ENCODE measurements at regions not wholly inside any gene's neighbourhood (a gene's known extent, or its start where the extent isn't known, plus 50 kb on each side); places are given as distances from the start of the nearest gene placed in this dataset.
"Not testable (repeated sequence)": the region's sequence is repeated elsewhere in the genome, so short reads cannot be mapped to it uniquely, and the experiment has no call there.

GRCh38 chr5:17373814-17374556 lies 124.0 kb upstream of the TAF11L2 start:
- Mint-ChIP-seq H3K9me3 (peaks cover 0 to 6% of the 10 kb centered on the region in 2 donors), H3K27me3 (ENCODE audit: low read depth) (no peaks in the 10 kb centered on the region), H3K36me3 (ENCODE audit: insufficient read depth in 2 of 2) (no peaks in the 10 kb centered on the region), H3K4me3 (no peak overlapping the region), H3K4me1 (ENCODE audit: low read depth) (no peaks in the 10 kb centered on the region), H3K27ac (no peak overlapping the region)
- ATAC-seq (replicated peaks in 1 of 2) (no peak), DNase-seq (no peak)

- ATAC-seq (replicated peaks in 1 of 2) = no peak
- Mint-ChIP-seq H3K27me3 (ENCODE audit: low read depth) (no peaks in the 10 kb centered on the region), H3K9me3 (peaks cover 0 to 6% of the 10 kb centered on the region in 2 donors), H3K4me3 (no peak overlapping the region), H3K27ac (no peak overlapping the region), H3K4me1 (ENCODE audit: low read depth) (no peaks in the 10 kb centered on the region), H3K36me3 (ENCODE audit: insufficient read depth in 2 of 2) (no peaks in the 10 kb centered on the region)
- DNase-seq = no peak
Observed at GRCh38 chr5:17374973-17375742, 122.9 kb upstream of the TAF11L2 start.

- not testable (repeated sequence) for DNase-seq; H3K36me3 Mint-ChIP-seq (ENCODE audit: insufficient read depth in 2 of 2); H3K4me1 Mint-ChIP-seq (ENCODE audit: low read depth); H3K4me3 Mint-ChIP-seq; ATAC-seq (replicated peaks in 1 of 2); H3K27ac Mint-ChIP-seq; H3K27me3 Mint-ChIP-seq (ENCODE audit: low read depth); H3K9me3 Mint-ChIP-seq
Observed at GRCh38 chr5:17375886-17376285, 122.1 kb upstream of the TAF11L2 start.

GRCh38 chr5:17378346-17378997 lies 119.6 kb upstream of the TAF11L2 start:
- DNase-seq (no peak), ATAC-seq (replicated peaks in 1 of 2) (no peak)
- no peaks in the 10 kb centered on the region for H3K4me1 Mint-ChIP-seq (ENCODE audit: low read depth)
- H3K27ac Mint-ChIP-seq = no peak overlapping the region
- no peaks in the 10 kb centered on the region for H3K36me3 Mint-ChIP-seq (ENCODE audit: insufficient read depth in 2 of 2)
- no peaks in the 10 kb centered on the region for H3K27me3 Mint-ChIP-seq (ENCODE audit: low read depth)
- H3K4me3 Mint-ChIP-seq = no peak overlapping the region
- H3K9me3 Mint-ChIP-seq = no peaks in the 10 kb centered on the region

- H3K27me3 Mint-ChIP-seq (ENCODE audit: low read depth) = no peaks in the 10 kb centered on the region
- no peak for DNase-seq
- no peak for ATAC-seq (replicated peaks in 1 of 2)
- no peak overlapping the region for H3K4me3 Mint-ChIP-seq
- H3K36me3 Mint-ChIP-seq (ENCODE audit: insufficient read depth in 2 of 2) = no peaks in the 10 kb centered on the region
- H3K9me3 Mint-ChIP-seq = no peaks in the 10 kb centered on the region
- H3K4me1 Mint-ChIP-seq (ENCODE audit: low read depth) = no peaks in the 10 kb centered on the region
- H3K27ac Mint-ChIP-seq = no peak overlapping the region
Observed at GRCh38 chr5:17379100-17379951, 118.7 kb upstream of the TAF11L2 start.

- H3K27ac Mint-ChIP-seq = no peak overlapping the region
- DNase-seq = no peak
Observed at GRCh38 chr5:17381932-17382331, 116.1 kb upstream of the TAF11L2 start.

GRCh38 chr5:17383526-17383925 lies 114.5 kb upstream of the TAF11L2 start:
- no peak for DNase-seq
- Mint-ChIP-seq H3K27ac (no peak overlapping the region), H3K4me3 (no peak overlapping the region), H3K4me1 (ENCODE audit: low read depth) (no peaks in the 10 kb centered on the region), H3K9me3 (peaks cover 0 to 4% of the 10 kb centered on the region in 2 donors), H3K36me3 (ENCODE audit: insufficient read depth in 2 of 2) (no peaks in the 10 kb centered on the region), H3K27me3 (ENCODE audit: low read depth) (no peaks in the 10 kb centered on the region)
- ATAC-seq (replicated peaks in 1 of 2) = no peak

More at GRCh38 chr5:17381932-17382331, 116.1 kb upstream of the TAF11L2 start:
- no peak for ATAC-seq (replicated peaks in 1 of 2)
- Mint-ChIP-seq H3K9me3 (peaks cover 0 to 1% of the 10 kb centered on the region in 2 donors), H3K4me3 (no peak overlapping the region), H3K27me3 (ENCODE audit: low read depth) (no peaks in the 10 kb centered on the region), H3K36me3 (ENCODE audit: insufficient read depth in 2 of 2) (no peaks in the 10 kb centered on the region), H3K4me1 (ENCODE audit: low read depth) (no peaks in the 10 kb centered on the region)

GRCh38 chr5:17384181-17384580 lies 113.8 kb upstream of the TAF11L2 start:
- H3K9me3 Mint-ChIP-seq = peaks cover 0 to 4% of the 10 kb centered on the region in 2 donors
- DNase-seq (no peak), ATAC-seq (replicated peaks in 1 of 2) (no peak)
- no peak overlapping the region for H3K4me3 Mint-ChIP-seq
- no peaks in the 10 kb centered on the region for H3K4me1 Mint-ChIP-seq (ENCODE audit: low read depth)
- no peak overlapping the region for H3K27ac Mint-ChIP-seq
- H3K27me3 Mint-ChIP-seq (ENCODE audit: low read depth) = no peaks in the 10 kb centered on the region
- no peaks in the 10 kb centered on the region for H3K36me3 Mint-ChIP-seq (ENCODE audit: insufficient read depth in 2 of 2)

- no peak overlapping the region for H3K4me3 Mint-ChIP-seq
- no peaks in the 10 kb centered on the region for H3K4me1 Mint-ChIP-seq (ENCODE audit: low read depth)
- DNase-seq = no peak
- H3K9me3 Mint-ChIP-seq = peaks cover 0 to 4% of the 10 kb centered on the region in 2 donors
- H3K36me3 Mint-ChIP-seq (ENCODE audit: insufficient read depth in 2 of 2) = no peaks in the 10 kb centered on the region
- ATAC-seq (replicated peaks in 1 of 2) = no peak
- H3K27me3 Mint-ChIP-seq (ENCODE audit: low read depth) = no peaks in the 10 kb centered on the region
- no peak overlapping the region for H3K27ac Mint-ChIP-seq
Observed at GRCh38 chr5:17388717-17389116, 109.3 kb upstream of the TAF11L2 start.

GRCh38 chr5:17394086-17394485 lies 103.9 kb upstream of the TAF11L2 start:
- Mint-ChIP-seq H3K9me3 (peaks cover 3 to 6% of the 10 kb centered on the region in 2 donors), H3K4me3 (no peak overlapping the region), H3K4me1 (ENCODE audit: low read depth) (no peaks in the 10 kb centered on the region), H3K27me3 (ENCODE audit: low read depth) (no peaks in the 10 kb centered on the region), H3K27ac (no peak overlapping the region), H3K36me3 (ENCODE audit: insufficient read depth in 2 of 2) (peaks cover 0 to 3% of the 10 kb centered on the region in 2 donors)
- DNase-seq (no peak), ATAC-seq (replicated peaks in 1 of 2) (no peak)

- peaks cover 0 to 3% of the 10 kb centered on the region in 2 donors for H3K36me3 Mint-ChIP-seq (ENCODE audit: insufficient read depth in 2 of 2)
- DNase-seq (no peak), ATAC-seq (replicated peaks in 1 of 2) (no peak)
- H3K9me3 Mint-ChIP-seq = peaks cover 3 to 6% of the 10 kb centered on the region in 2 donors
- no peak overlapping the region for H3K27ac Mint-ChIP-seq
- no peak overlapping the region for H3K4me3 Mint-ChIP-seq
- H3K4me1 Mint-ChIP-seq (ENCODE audit: low read depth) = no peaks in the 10 kb centered on the region
- H3K27me3 Mint-ChIP-seq (ENCODE audit: low read depth) = no peaks in the 10 kb centered on the region
Observed at GRCh38 chr5:17395106-17395880, 102.7 kb upstream of the TAF11L2 start.

GRCh38 chr5:17396247-17396646 lies 101.8 kb upstream of the TAF11L2 start:
- no peaks in the 10 kb centered on the region for H3K27me3 Mint-ChIP-seq (ENCODE audit: low read depth)
- H3K9me3 Mint-ChIP-seq = peaks cover 3 to 6% of the 10 kb centered on the region in 2 donors
- no peak overlapping the region for H3K4me3 Mint-ChIP-seq
- DNase-seq = no peak
- peaks cover 0 to 3% of the 10 kb centered on the region in 2 donors for H3K36me3 Mint-ChIP-seq (ENCODE audit: insufficient read depth in 2 of 2)
- no peak for ATAC-seq (replicated peaks in 1 of 2)
- H3K4me1 Mint-ChIP-seq (ENCODE audit: low read depth) = no peaks in the 10 kb centered on the region
- no peak overlapping the region for H3K27ac Mint-ChIP-seq
